HG02678 (cell line): ENCODE measurements at regions not wholly inside any gene's neighbourhood (a gene's known extent, or its start where the extent isn't known, plus 50 kb on each side); places are given as distances from the start of the nearest gene placed in this dataset.
"Not testable (repeated sequence)": the region's sequence is repeated elsewhere in the genome, so short reads cannot be mapped to it uniquely, and the experiment has no call there.

Source experiments
- ATAC-seq: cut with Tn5 transposase; IDR thresholded peaks from one replicate; pipeline ENCODE4 v1.9.1; 2021; ENCODE audit warnings: mild to moderate bottlenecking, moderate library complexity; ENCODE audit not compliant: unreplicated experiment

DNA sequence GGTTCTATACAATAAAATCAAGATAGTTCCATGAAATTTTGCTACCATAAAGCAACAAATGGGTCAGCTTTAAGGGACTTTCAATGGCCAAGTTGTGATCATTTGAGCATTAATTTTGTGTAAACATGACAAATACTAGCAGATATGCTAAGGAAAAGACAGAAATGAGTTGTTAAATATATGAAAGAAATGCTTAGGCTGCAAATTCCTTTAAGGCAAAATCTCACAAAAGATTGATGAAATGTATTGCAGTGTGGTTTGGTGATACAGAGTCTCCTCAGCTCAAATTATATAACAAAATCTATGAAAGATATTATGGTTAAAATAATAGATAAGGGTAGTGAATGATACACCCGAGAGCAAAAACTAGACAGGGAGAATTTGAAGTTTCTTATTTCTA, 377.2 kb downstream of the RAP2B start:
- ATAC-seq: no peak

DNA sequence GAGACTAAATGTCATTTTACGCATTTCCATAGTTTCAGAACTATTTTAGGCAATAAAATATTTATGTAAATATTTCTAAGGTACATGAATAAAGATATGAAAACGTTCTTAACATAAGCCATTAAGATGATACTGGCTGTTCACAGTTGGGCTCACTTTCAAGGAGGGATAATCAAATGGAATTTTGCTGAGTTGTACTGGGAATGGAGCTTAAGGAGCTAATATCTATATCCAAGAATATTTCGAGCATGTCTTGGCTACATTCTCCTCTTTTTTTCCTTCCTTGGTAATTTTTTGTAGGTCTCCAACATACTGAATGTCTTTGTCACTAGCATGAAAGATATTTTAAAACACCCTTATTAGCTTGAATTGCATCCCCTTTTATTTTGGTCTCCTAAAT, 383.4 kb downstream of the RAP2B start:
- no peak for ATAC-seq

GRCh38 chr3:153547970-153548369, 385.9 kb downstream of the RAP2B start:
- no peak for ATAC-seq

- ATAC-seq: not testable (repeated sequence)
Measured at GRCh38 chr3:153549686-153550085, 387.7 kb downstream of the RAP2B start.

- no peak for ATAC-seq
Measured at GRCh38 chr3:153551536-153552285, 389.7 kb downstream of the RAP2B start.

DNA sequence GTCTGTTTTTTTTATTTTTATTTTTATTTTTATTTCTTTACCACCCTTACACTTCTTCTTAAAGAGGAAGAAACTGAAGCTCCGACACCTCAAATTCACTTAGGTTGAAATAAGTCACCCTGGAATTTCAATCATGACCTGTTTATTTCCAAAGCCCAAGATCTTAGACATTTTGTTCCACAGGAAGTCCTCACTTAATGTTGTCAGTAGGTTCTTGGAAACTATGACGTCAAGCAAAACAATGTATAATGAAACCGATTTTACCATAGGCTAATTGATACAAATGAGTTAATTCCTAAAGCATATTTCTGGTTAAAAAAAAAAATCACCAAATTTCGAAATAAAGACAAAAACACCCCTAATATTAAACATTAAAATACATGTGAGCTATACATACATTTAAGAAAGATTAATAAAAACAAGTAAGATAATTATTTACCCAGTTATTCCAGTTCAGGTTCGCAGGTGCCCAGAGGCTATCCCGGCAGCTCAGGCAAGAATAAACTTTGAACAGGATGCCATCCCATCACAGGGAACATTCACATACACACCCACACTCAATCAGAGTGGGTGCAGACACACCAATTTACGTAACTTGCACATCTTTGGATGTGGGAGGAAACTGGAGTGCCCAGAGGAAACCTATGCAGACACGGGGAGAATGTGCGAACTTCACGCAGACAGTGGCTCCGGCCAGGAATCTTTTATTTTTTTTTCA, 391.0 kb downstream of the RAP2B start:
- ATAC-seq: no peak

DNA sequence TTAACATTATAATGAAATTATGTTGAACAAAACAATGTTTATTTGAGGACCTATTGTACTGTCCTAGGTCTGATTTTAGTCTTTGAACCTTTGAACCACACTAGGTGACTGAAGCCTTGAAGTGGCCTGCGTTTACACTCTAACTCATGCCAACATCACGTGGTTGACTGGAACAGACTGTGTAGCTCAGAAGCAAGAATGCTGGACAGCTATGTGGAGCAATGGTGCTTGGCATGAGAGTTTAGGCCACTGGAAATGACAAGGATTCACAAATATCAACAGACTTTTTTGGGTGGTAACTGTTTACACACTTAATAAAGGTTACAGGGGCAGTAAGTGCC, 391.5 kb downstream of the RAP2B start:
- ATAC-seq: no peak

- no peak for ATAC-seq
Measured at GRCh38 chr3:153555919-153556318, 393.9 kb downstream of the RAP2B start.

DNA sequence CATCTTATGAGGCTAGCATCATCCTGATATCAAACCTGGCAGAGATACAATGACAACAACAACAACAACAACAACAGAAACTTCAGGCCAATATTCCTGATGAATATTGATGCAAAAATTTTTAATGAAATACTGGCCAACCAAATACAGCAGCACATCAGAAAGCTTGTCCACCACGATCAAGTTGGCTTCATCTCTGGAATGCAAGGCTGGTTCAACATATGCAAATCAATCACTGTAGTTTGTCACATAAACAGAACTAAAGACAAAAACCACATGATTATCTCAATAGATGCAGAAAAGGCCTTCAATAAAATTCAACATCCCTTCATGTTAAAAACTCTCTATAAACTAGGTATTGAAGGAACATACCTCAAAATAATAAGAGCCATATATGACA, 397.3 kb downstream of the RAP2B start:
- not testable (repeated sequence) for ATAC-seq

DNA sequence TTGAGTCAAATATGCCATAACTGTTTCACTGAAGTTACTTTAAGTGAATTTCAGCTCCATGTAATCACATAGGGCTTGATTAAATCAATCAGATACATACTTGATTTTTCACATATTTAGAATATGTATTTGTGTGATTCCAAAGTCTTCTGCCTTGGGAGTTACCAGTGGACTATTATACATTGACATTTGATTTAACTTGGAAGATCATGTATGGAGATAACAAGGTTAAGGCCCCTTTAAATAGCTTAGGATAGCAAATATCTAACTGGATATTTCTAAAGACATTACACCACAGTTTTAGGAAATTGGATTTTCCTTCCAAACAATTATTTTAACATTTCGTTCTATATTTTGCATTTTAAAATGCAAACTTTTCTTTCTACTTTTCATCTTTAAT, 405.0 kb downstream of the RAP2B start:
- ATAC-seq: no peak

- no peak for ATAC-seq
Measured at GRCh38 chr3:153567556-153567955, 405.5 kb downstream of the RAP2B start.

DNA sequence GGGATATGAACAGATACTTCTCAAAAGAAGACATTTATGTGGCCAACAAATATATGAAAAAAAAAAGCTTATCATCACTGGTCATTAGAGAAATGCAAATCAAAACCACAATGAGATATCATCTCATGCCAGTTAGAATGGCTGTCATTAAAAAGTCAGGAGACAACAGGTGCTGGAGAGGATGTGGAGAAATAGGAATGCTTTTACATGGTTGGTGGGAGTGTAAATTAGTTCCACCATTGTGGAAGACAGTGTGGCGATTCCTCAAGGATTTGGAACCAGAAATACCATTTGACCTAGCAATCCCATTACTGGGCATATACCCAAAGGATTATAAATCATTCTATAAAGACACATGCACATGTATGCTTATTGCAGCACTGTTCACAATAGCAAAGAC, 408.5 kb downstream of the RAP2B start:
- ATAC-seq: not testable (repeated sequence)

DNA sequence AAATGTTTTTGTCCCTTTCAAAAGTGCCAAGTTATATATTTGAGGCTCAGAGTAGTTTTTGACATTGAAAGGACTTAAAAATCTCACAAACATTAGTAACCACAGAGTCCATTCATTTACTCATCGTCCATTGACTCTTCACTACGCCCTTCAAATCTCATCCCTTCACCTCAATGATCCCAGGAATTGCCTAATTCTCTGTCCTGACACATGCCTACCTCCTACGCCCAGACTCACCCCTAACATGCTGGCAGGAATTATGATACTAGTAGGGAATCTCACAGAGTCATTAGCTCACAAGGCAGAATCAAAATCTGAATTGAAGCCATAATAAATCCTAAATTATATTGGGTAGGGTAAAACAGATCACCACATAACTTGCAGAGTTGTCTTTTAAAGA, 410.1 kb downstream of the RAP2B start:
- ATAC-seq: no peak

- no peak for ATAC-seq
Measured at GRCh38 chr3:153572654-153573053, 410.6 kb downstream of the RAP2B start.

- no peak for ATAC-seq
Measured at GRCh38 chr3:153573481-153573880, 411.5 kb downstream of the RAP2B start.

- ATAC-seq: no peak
Measured at GRCh38 chr3:153574445-153574844, 412.4 kb downstream of the RAP2B start.

DNA sequence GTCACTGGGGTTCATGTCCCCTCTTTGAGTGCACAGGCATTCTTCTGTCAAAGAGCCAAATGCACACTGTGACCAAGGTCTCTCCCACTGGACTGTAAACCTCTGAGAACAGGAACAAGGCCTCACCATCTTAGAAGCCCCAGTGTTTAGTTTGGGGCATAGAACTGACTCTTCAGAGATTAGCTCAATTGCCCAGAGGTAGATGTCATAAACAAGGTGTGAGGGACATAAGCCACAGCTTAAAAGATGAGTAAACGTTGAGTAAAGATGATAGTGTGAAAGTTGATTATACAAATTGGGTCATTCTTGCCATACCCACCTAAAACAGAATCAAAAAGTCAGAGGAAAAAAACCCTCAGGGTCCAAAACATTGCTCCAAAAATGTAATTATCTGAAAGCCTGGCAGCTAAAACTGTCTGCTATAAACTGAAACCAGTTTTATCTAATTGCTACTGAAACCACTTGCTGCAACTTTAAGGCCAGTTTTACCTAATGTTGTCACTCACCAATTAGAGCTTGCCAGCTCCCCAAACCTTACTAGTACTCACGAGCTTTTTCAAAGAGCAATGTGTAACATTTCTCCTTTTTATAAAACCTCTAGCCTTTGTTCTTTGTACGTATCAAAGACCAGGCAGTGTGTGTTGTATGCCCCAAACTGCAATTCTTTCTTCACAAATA, 415.2 kb downstream of the RAP2B start:
- ATAC-seq: no peak

DNA sequence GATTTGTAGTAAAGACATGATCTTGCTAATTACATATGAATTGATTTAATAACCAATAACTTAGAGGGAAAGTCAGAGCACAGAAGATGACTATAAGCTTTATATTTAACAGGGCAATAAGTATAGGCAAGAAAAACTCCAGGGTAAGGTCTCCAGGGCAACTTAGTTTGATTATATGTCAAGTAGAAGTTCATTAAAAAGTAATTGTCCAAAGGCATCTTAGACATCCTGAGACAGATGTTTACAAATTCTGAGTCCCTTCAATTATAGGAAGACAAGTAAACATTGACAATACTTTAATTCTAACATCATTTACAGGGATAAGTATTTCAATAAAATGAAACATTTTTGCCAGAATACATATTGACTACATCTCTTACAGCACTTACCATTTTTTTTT, 416.0 kb downstream of the RAP2B start:
- ATAC-seq: no peak

- ATAC-seq: no peak
Measured at GRCh38 chr3:153590051-153590450, 428.0 kb downstream of the RAP2B start.

DNA sequence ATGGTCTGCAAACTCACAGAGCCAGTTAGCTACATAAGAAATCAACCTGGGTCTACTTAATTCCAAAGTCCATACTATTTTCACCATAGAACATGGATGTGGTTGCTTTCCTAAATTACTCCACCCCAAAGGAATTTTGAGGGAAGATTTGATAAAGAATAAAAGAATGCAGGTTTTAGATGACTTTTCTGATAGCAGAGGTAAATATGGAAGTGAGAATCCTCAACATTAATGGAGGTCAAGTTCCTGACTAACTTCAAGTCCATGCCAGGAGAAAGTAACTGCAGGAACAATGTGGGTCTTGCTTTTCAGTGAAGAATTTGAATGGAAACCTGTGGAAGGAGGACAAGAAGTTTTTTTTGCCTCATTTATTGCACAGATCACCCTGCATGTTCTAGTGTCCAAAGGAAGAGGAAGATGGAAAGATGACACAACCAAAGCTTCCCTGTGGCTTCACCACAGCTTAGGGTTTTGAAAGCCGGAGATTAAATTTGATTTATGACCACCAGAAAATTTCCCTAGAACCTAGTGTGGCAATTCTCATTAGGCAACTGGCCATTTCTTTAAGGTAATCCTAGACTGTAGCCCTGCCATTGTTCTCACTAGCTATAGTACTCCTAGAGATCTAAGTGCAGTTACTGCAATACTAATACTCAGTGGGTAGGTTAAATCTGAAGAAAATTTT, 429.7 kb downstream of the RAP2B start:
- no peak for ATAC-seq

GRCh38 chr3:153595186-153595815, 433.3 kb downstream of the RAP2B start:
- no peak for ATAC-seq
